ENCODE measurements at regions not wholly inside any gene's neighbourhood (a gene's known extent, or its start where the extent isn't known, plus 50 kb on each side); places are given as distances from the start of the nearest gene placed in this dataset.

- TF ChIP-seq CTCF (IDR thresholded peaks at IDR 0.05) (no peak), POLR2A (IDR thresholded peaks at IDR 0.05) (no peak)
Observed at GRCh38 chr10:91038971-91039370, 118.1 kb upstream of the ANKRD1 start.
